ENCODE measurements at regions not wholly inside any gene's neighbourhood (a gene's known extent, or its start where the extent isn't known, plus 50 kb on each side); places are given as distances from the start of the nearest gene placed in this dataset.

DNA sequence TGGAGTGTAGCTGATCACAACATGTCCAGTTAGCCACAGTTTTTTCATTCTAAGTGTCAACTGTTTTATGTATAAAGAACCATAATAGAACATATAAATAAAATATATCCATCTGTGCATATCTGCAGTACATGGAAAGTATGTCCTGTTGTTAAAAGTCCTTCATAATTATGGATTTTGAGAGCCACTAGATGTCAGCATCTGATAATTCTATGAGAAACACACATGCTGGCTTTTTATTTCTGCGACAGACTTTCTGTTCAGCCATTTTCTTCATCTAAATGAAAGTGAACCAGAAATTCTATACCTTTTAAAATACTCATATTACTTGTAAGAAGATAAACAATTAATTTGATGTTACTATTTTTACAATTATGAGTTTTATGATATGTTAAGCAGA lies 251.5 kb downstream of the GPM6A start:
- Histone ChIP-seq H3K36me3 (ENCODE audit: control insufficient read depth in 2 of 2, extremely low read depth in 1 of 2, insufficient read depth in 1 of 2, low read length in 1 of 2) (no peaks in the 10 kb centered on the region), H3K27me3 (replicated peaks in 1 of 2; ENCODE audit: control insufficient read depth in 2 of 2, extremely low read depth in 1 of 2, insufficient read depth in 2 of 2, low read length in 1 of 2) (no peaks in the 10 kb centered on the region), H3K4me1 (ENCODE audit: control insufficient read depth in 1 of 2, extremely low read depth in 1 of 2, insufficient read depth in 2 of 2, low read length in 2 of 2) (no peaks in the 10 kb centered on the region), H3K9me3 (no peaks in the 10 kb centered on the region), H3K4me3 (ENCODE audit: control insufficient read depth in 1 of 2, extremely low read depth in 1 of 2, low read length in 1 of 2) (no peak overlapping the region), H3K27ac (ENCODE audit: low read length) (no peak overlapping the region)
- POLR2A ChIA-PET = no interaction called here
- Mint-ChIP-seq H3K4me3 (no peak overlapping the region), H3K4me1 (no peaks in the 10 kb centered on the region), H3K27ac (no peak overlapping the region), H3K27me3 (no peaks in the 10 kb centered on the region), H3K36me3 (no peaks in the 10 kb centered on the region), H3K9me3 (peaks cover 3 to 14% (median 5%) of the 10 kb centered on the region in 3 donors)
- DNase-seq (no peak), ATAC-seq (replicated peaks in 1 of 4) (no peak)
- no CpG with 5 or more reads among the region's 1 CpG for WGBS (ENCODE audit: insufficient coverage)
- CTCF ChIA-PET = no interaction called here

DNA sequence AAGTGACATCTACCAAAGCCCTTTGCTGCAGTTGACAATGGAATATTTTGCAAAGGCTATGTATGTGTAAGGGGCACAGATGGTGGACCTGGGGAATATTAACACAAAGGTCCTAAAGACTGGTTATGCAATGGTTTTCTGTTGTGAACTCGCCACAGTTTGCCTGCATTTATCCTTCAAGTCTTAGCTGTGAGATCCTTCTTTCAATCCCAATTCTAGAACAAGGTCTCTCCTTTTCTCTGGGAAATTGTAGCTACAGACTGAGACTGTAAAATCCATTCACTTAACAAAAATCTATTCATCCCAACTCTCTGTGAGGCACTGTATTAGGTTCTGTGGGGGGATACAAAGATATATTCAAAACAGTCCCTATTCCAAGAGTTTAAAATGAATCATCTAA lies 250.4 kb downstream of the GPM6A start:
- DNase-seq (no peak), ATAC-seq (replicated peaks in 1 of 4) (no peak)
- no peaks in the 10 kb centered on the region for H3K27me3 ChIP-seq (replicated peaks in 1 of 2; ENCODE audit: control insufficient read depth in 2 of 2, extremely low read depth in 1 of 2, insufficient read depth in 2 of 2, low read length in 1 of 2)
- H3K4me1 ChIP-seq (ENCODE audit: control insufficient read depth in 1 of 2, extremely low read depth in 1 of 2, insufficient read depth in 2 of 2, low read length in 2 of 2) = no peaks in the 10 kb centered on the region
- Mint-ChIP-seq H3K27me3 (no peaks in the 10 kb centered on the region), H3K27ac (no peak overlapping the region), H3K4me3 (no peak overlapping the region), H3K9me3 (peaks cover 3 to 11% (median 6%) of the 10 kb centered on the region in 3 donors), H3K36me3 (no peaks in the 10 kb centered on the region), H3K4me1 (no peaks in the 10 kb centered on the region)
- no peak overlapping the region for H3K27ac ChIP-seq (ENCODE audit: low read length)
- no CpG with 5 or more reads among the region's 1 CpG for WGBS (ENCODE audit: insufficient coverage)
- no peaks in the 10 kb centered on the region for H3K36me3 ChIP-seq (ENCODE audit: control insufficient read depth in 2 of 2, extremely low read depth in 1 of 2, insufficient read depth in 1 of 2, low read length in 1 of 2)
- H3K9me3 ChIP-seq = no peaks in the 10 kb centered on the region
- no peak overlapping the region for H3K4me3 ChIP-seq (ENCODE audit: control insufficient read depth in 1 of 2, extremely low read depth in 1 of 2, low read length in 1 of 2)
- CTCF ChIA-PET = no interaction called here
- POLR2A ChIA-PET = no interaction called here

DNA sequence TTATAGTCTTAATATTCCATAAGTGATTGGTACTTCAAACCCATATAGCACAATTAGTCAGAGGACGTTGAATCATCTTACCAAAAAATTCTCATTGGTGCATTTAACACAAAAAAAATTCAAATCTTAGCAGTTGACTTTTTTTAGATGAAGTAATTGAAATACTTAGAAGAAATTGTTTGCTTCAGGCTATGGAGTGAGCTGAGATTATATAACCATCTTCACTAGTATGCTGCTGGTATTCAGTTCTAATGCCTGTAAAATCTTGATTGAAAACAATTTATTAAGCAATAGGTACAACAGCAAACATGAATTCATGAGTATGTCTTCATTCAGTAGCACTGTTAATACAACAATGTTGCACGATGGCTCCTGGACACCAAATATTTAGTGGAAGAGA lies 250.0 kb downstream of the GPM6A start:
- Histone ChIP-seq H3K36me3 (ENCODE audit: control insufficient read depth in 2 of 2, extremely low read depth in 1 of 2, insufficient read depth in 1 of 2, low read length in 1 of 2) (no peaks in the 10 kb centered on the region), H3K27ac (ENCODE audit: low read length) (no peak overlapping the region), H3K9me3 (no peaks in the 10 kb centered on the region), H3K4me1 (ENCODE audit: control insufficient read depth in 1 of 2, extremely low read depth in 1 of 2, insufficient read depth in 2 of 2, low read length in 2 of 2) (no peaks in the 10 kb centered on the region), H3K27me3 (replicated peaks in 1 of 2; ENCODE audit: control insufficient read depth in 2 of 2, extremely low read depth in 1 of 2, insufficient read depth in 2 of 2, low read length in 1 of 2) (no peaks in the 10 kb centered on the region), H3K4me3 (ENCODE audit: control insufficient read depth in 1 of 2, extremely low read depth in 1 of 2, low read length in 1 of 2) (no peak overlapping the region)
- ATAC-seq (replicated peaks in 1 of 4) (no peak), DNase-seq (no peak)
- Mint-ChIP-seq H3K36me3 (no peaks in the 10 kb centered on the region), H3K4me1 (no peaks in the 10 kb centered on the region), H3K27me3 (no peaks in the 10 kb centered on the region), H3K9me3 (peaks cover 3 to 15% (median 10%) of the 10 kb centered on the region in 3 donors), H3K4me3 (no peak overlapping the region), H3K27ac (no peak overlapping the region)
- CTCF ChIA-PET = no interaction called here
- no CpG with 5 or more reads among the region's 2 CpGs for WGBS (ENCODE audit: insufficient coverage)
- POLR2A ChIA-PET = no interaction called here

DNA sequence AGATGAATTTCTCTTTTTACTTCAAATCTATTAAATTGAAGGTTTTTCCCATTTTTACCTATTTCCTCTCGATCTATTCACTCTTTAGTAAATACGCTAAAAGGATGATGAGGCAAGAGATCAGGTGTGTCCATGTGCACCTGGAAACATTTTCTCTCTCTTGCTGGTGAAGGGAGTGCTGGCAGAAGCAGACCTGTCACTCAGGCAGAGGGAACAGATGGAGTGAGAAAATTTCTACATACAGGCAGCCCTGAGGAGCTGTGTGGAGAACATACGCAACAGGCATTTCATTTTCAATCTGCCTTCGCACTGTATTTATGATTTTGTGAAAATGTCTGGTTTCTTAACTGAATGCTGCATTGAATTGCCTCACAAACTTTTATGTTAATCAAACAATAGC lies 249.5 kb downstream of the GPM6A start:
- peaks cover 3 to 15% (median 10%) of the 10 kb centered on the region in 3 donors for H3K9me3 Mint-ChIP-seq
- H3K27ac Mint-ChIP-seq = no peak overlapping the region
- no peaks in the 10 kb centered on the region for H3K36me3 ChIP-seq (ENCODE audit: control insufficient read depth in 2 of 2, extremely low read depth in 1 of 2, insufficient read depth in 1 of 2, low read length in 1 of 2)
- no peaks in the 10 kb centered on the region for H3K9me3 ChIP-seq
- H3K27ac ChIP-seq (ENCODE audit: low read length) = no peak overlapping the region
- H3K27me3 Mint-ChIP-seq = no peaks in the 10 kb centered on the region
- no CpG with 5 or more reads among the region's 4 CpGs for WGBS (ENCODE audit: insufficient coverage)
- H3K36me3 Mint-ChIP-seq = no peaks in the 10 kb centered on the region
- ChIA-PET POLR2A (no interaction called here), CTCF (no interaction called here)
- H3K27me3 ChIP-seq (replicated peaks in 1 of 2; ENCODE audit: control insufficient read depth in 2 of 2, extremely low read depth in 1 of 2, insufficient read depth in 2 of 2, low read length in 1 of 2) = no peaks in the 10 kb centered on the region
- no peaks in the 10 kb centered on the region for H3K4me1 Mint-ChIP-seq
- H3K4me1 ChIP-seq (ENCODE audit: control insufficient read depth in 1 of 2, extremely low read depth in 1 of 2, insufficient read depth in 2 of 2, low read length in 2 of 2) = no peaks in the 10 kb centered on the region
- H3K4me3 ChIP-seq (ENCODE audit: control insufficient read depth in 1 of 2, extremely low read depth in 1 of 2, low read length in 1 of 2) = no peak overlapping the region
- no peak for DNase-seq
- no peak overlapping the region for H3K4me3 Mint-ChIP-seq
- ATAC-seq (replicated peaks in 1 of 4) = no peak
